GM23338 (cell line): ENCODE measurements at regions not wholly inside any gene's neighbourhood (a gene's known extent, or its start where the extent isn't known, plus 50 kb on each side); places are given as distances from the start of the nearest gene placed in this dataset.

Source experiments
- ATAC-seq: fragments of 200-7000 bp; cut with Tn5 transposase; 3 replicates; pipeline ENCODE4 v1.9.1; 2020
- DNase-seq: peaks from one replicate; pipeline ENCODE4 v3.0.0-alpha.2; 2015; ENCODE audit warnings: low spot score
- H2AFZ ChIP-seq: fragments of 200-600 bp; sonication (generic); 2 replicates; pipeline ENCODE4 v1.8.0; 2016; ENCODE audit warnings: antibody characterized with exemption, mild to moderate bottlenecking, moderate library complexity
- H3F3A ChIP-seq: fragments of 200-600 bp; sonication (generic); replicated peaks from 2 replicates; pipeline ENCODE4 v1.8.0; 2017; ENCODE audit warnings: antibody characterized with exemption, mixed run types, low read depth
- H3K27ac ChIP-seq: fragments of 200-600 bp; sonication (generic); 2 replicates; pipeline ENCODE4 v1.6.1; 2016; ENCODE audit warnings: low read depth
- H3K27me3 ChIP-seq: fragments of 200-600 bp; sonication (generic); 2 replicates; pipeline ENCODE4 v1.8.0; 2016; ENCODE audit warnings: mild to moderate bottlenecking, mixed run types, moderate library complexity; ENCODE audit not compliant: insufficient read depth
- H3K36me3 ChIP-seq: fragments of 200-600 bp; sonication (generic); 2 replicates; pipeline ENCODE4 v1.8.0; 2016; ENCODE audit warnings: mild to moderate bottlenecking; ENCODE audit not compliant: insufficient read depth
- H3K4me1 ChIP-seq: fragments of 200-600 bp; sonication (generic); 2 replicates; pipeline ENCODE4 v1.8.0; 2016; ENCODE audit warnings: mild to moderate bottlenecking, moderate library complexity; ENCODE audit not compliant: insufficient read depth
- H3K4me2 ChIP-seq: fragments of 200-600 bp; sonication (generic); 2 replicates; pipeline ENCODE4 v1.7.1; 2017; ENCODE audit warnings: mixed run types
- H3K4me3 ChIP-seq: fragments of 200-600 bp; sonication (generic); 2 replicates; pipeline ENCODE4 v1.6.1; 2016; ENCODE audit warnings: mixed run types
- H3K79me2 ChIP-seq: fragments of 200-600 bp; sonication (generic); replicated peaks from 2 replicates; pipeline ENCODE4 v1.8.0; 2017; ENCODE audit warnings: mild to moderate bottlenecking; ENCODE audit not compliant: insufficient read depth
- H3K9me2 ChIP-seq: fragments of 200-600 bp; sonication (generic); 2 replicates; pipeline ENCODE4 v1.8.0; 2017; ENCODE audit not compliant: insufficient read depth
- H4K20me1 ChIP-seq: fragments of 200-600 bp; sonication (generic); replicated peaks from 2 replicates; pipeline ENCODE4 v1.8.0; 2017; ENCODE audit warnings: mild to moderate bottlenecking; ENCODE audit not compliant: insufficient read depth
- H3K27ac Mint-ChIP-seq: 2 replicates; pipeline ENCODE4 v1.8.0; 2020; ENCODE audit warnings: inconsistent platforms, mild to moderate bottlenecking, moderate library complexity, mixed read lengths
- H3K27me3 Mint-ChIP-seq: 3 replicates; pipeline ENCODE4 v1.8.0; 2022; ENCODE audit warnings: low read depth, mild to moderate bottlenecking, moderate library complexity, mixed read lengths, inconsistent platforms; ENCODE audit not compliant: insufficient read depth, poor library complexity
- H3K36me3 Mint-ChIP-seq: 3 replicates; pipeline ENCODE4 v1.8.0; 2021; ENCODE audit warnings: low read depth, mild to moderate bottlenecking, inconsistent platforms, moderate library complexity, mixed read lengths
- H3K4me1 Mint-ChIP-seq: 3 replicates; pipeline ENCODE4 v1.8.0; 2020; ENCODE audit warnings: mild to moderate bottlenecking, inconsistent platforms, mixed read lengths
- H3K4me3 Mint-ChIP-seq: 3 replicates; pipeline ENCODE4 v1.8.0; 2021; ENCODE audit warnings: moderate library complexity, mild to moderate bottlenecking, inconsistent platforms, mixed read lengths
- H3K9me3 Mint-ChIP-seq: 3 replicates; pipeline ENCODE4 v1.8.0; 2020; ENCODE audit warnings: moderate library complexity, mild to moderate bottlenecking, inconsistent platforms, mixed read lengths
- STAT1 ChIP-seq: IDR thresholded peaks from one replicate; pipeline ENCODE4 v1.6.1; 2016; ENCODE audit warnings: antibody characterized with exemption; ENCODE audit not compliant: unreplicated experiment
- TF ChIP-seq, protein P1 (sequence below): IDR thresholded peaks from one replicate; pipeline ENCODE4 v1.6.1; 2018; ENCODE audit warnings: antibody characterized with exemption; ENCODE audit not compliant: unreplicated experiment
- TF ChIP-seq, protein P2 (sequence below): fragments of 250-450 bp; sonication (Bioruptor Pico); IDR thresholded peaks from 2 replicates; pipeline ENCODE4 v1.5.0; 2020; ENCODE audit warnings: mild to moderate bottlenecking, moderate library complexity

- H3K9me2 ChIP-seq: no peaks in the 10 kb centered on the region
- H2AFZ ChIP-seq: no peak overlapping the region
- H3K27ac ChIP-seq: no peak overlapping the region
- H3K27me3 ChIP-seq: no peaks in the 10 kb centered on the region
- H3K4me3 ChIP-seq: no peak overlapping the region
- Mint-ChIP-seq H3K27me3 (no peaks in the 10 kb centered on the region), H3K4me3 (no peak overlapping the region), H3K36me3 (no peaks in the 10 kb centered on the region), H3K4me1 (no peaks in the 10 kb centered on the region), H3K9me3 (no peaks in the 10 kb centered on the region), H3K27ac (no peak overlapping the region)
- DNase-seq: no peak
- H3K36me3 ChIP-seq: no peaks in the 10 kb centered on the region
- H3K4me2 ChIP-seq: no peak overlapping the region
- no peak for ATAC-seq
- no peaks in the 10 kb centered on the region for H3K4me1 ChIP-seq
- H3K79me2 ChIP-seq: no peaks in the 10 kb centered on the region
- H4K20me1 ChIP-seq: no peaks in the 10 kb centered on the region
- H3F3A ChIP-seq: no peaks in the 10 kb centered on the region
- TF ChIP-seq, protein P1, sequence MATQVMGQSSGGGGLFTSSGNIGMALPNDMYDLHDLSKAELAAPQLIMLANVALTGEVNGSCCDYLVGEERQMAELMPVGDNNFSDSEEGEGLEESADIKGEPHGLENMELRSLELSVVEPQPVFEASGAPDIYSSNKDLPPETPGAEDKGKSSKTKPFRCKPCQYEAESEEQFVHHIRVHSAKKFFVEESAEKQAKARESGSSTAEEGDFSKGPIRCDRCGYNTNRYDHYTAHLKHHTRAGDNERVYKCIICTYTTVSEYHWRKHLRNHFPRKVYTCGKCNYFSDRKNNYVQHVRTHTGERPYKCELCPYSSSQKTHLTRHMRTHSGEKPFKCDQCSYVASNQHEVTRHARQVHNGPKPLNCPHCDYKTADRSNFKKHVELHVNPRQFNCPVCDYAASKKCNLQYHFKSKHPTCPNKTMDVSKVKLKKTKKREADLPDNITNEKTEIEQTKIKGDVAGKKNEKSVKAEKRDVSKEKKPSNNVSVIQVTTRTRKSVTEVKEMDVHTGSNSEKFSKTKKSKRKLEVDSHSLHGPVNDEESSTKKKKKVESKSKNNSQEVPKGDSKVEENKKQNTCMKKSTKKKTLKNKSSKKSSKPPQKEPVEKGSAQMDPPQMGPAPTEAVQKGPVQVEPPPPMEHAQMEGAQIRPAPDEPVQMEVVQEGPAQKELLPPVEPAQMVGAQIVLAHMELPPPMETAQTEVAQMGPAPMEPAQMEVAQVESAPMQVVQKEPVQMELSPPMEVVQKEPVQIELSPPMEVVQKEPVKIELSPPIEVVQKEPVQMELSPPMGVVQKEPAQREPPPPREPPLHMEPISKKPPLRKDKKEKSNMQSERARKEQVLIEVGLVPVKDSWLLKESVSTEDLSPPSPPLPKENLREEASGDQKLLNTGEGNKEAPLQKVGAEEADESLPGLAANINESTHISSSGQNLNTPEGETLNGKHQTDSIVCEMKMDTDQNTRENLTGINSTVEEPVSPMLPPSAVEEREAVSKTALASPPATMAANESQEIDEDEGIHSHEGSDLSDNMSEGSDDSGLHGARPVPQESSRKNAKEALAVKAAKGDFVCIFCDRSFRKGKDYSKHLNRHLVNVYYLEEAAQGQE: no peak
- TF ChIP-seq, protein P2, sequence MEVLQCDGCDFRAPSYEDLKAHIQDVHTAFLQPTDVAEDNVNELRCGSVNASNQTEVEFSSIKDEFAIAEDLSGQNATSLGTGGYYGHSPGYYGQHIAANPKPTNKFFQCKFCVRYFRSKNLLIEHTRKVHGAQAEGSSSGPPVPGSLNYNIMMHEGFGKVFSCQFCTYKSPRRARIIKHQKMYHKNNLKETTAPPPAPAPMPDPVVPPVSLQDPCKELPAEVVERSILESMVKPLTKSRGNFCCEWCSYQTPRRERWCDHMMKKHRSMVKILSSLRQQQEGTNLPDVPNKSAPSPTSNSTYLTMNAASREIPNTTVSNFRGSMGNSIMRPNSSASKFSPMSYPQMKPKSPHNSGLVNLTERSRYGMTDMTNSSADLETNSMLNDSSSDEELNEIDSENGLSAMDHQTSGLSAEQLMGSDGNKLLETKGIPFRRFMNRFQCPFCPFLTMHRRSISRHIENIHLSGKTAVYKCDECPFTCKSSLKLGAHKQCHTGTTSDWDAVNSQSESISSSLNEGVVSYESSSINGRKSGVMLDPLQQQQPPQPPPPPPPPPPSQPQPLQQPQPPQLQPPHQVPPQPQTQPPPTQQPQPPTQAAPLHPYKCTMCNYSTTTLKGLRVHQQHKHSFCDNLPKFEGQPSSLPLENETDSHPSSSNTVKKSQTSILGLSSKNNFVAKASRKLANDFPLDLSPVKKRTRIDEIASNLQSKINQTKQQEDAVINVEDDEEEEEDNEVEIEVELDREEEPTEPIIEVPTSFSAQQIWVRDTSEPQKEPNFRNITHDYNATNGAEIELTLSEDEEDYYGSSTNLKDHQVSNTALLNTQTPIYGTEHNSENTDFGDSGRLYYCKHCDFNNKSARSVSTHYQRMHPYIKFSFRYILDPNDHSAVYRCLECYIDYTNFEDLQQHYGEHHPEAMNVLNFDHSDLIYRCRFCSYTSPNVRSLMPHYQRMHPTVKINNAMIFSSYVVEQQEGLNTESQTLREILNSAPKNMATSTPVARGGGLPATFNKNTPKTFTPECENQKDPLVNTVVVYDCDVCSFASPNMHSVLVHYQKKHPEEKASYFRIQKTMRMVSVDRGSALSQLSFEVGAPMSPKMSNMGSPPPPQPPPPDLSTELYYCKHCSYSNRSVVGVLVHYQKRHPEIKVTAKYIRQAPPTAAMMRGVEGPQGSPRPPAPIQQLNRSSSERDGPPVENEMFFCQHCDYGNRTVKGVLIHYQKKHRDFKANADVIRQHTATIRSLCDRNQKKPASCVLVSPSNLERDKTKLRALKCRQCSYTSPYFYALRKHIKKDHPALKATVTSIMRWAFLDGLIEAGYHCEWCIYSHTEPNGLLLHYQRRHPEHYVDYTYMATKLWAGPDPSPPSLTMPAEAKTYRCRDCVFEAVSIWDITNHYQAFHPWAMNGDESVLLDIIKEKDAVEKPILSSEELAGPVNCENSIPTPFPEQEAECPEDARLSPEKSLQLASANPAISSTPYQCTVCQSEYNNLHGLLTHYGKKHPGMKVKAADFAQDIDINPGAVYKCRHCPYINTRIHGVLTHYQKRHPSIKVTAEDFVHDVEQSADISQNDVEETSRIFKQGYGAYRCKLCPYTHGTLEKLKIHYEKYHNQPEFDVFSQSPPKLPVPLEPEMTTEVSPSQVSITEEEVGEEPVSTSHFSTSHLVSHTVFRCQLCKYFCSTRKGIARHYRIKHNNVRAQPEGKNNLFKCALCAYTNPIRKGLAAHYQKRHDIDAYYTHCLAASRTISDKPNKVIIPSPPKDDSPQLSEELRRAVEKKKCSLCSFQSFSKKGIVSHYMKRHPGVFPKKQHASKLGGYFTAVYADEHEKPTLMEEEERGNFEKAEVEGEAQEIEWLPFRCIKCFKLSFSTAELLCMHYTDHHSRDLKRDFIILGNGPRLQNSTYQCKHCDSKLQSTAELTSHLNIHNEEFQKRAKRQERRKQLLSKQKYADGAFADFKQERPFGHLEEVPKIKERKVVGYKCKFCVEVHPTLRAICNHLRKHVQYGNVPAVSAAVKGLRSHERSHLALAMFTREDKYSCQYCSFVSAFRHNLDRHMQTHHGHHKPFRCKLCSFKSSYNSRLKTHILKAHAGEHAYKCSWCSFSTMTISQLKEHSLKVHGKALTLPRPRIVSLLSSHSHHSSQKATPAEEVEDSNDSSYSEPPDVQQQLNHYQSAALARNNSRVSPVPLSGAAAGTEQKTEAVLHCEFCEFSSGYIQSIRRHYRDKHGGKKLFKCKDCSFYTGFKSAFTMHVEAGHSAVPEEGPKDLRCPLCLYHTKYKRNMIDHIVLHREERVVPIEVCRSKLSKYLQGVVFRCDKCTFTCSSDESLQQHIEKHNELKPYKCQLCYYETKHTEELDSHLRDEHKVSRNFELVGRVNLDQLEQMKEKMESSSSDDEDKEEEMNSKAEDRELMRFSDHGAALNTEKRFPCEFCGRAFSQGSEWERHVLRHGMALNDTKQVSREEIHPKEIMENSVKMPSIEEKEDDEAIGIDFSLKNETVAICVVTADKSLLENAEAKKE: no peak
- no peak for TF ChIP-seq STAT1
These were observed 1534.6 kb downstream of the SI start for GRCh38 chr3:163543662-163544061.
